Prostate gland (tissue), 2 donors: ENCODE measurements at regions not wholly inside any gene's neighbourhood (a gene's known extent, or its start where the extent isn't known, plus 50 kb on each side); places are given as distances from the start of the nearest gene placed in this dataset.

Experiments
- CTCF ChIP-seq, 4 experiments: fragments of 200-600 bp in 2 of 4; fragments of 450-650 bp in 2 of 4; sonication (generic) in 2 of 4; IDR thresholded peaks; 1 replicate in 3 of 4; 2 replicates in 1 of 4; pipeline ENCODE4 v1.5.1; 2016 to 2019; ENCODE audit warnings: antibody characterized with exemption in 4 of 4, mild to moderate bottlenecking in 2 of 4, moderate library complexity in 2 of 4
- POLR2A ChIP-seq: fragments of 450-650 bp; IDR thresholded peaks from one replicate; pipeline ENCODE4 v1.6.1; 2016; ENCODE audit warnings: antibody characterized with exemption, mild to moderate bottlenecking

GRCh38 chr19:28871099-28871725 lies 341.7 kb downstream of the UQCRFS1 start:
- no peak for TF ChIP-seq CTCF (IDR thresholded peaks at IDR 0.05)
- TF ChIP-seq POLR2A: no peak
